Left lung (tissue), 4 donors: ENCODE measurements at regions not wholly inside any gene's neighbourhood (a gene's known extent, or its start where the extent isn't known, plus 50 kb on each side); places are given as distances from the start of the nearest gene placed in this dataset.

ENCODE experiments used
- ATAC-seq: fragments of 200-7000 bp; cut with Tn5 transposase; one replicate; pipeline ENCODE4 v1.9.1; 2020; ENCODE audit warnings: moderate library complexity
- DNase-seq, 4 donors: peaks; one replicate each; pipeline ENCODE4 v3.0.0-alpha.2; 2013 to 2020
- H3K27ac ChIP-seq, 2 donors: fragments of 200-600 bp; sonication (generic) in 1 of 2; one replicate each; pipeline versions ENCODE4 v1.5.0 to v1.8.0; 2020 to 2021
- H3K27me3 ChIP-seq, 2 donors: fragments of 200-600 bp; sonication (generic) in 1 of 2; one replicate each; pipeline versions ENCODE4 v1.5.0 to v1.8.0; 2020 to 2021
- H3K36me3 ChIP-seq, 2 donors: fragments of 200-600 bp; sonication (generic) in 1 of 2; one replicate each; pipeline versions ENCODE4 v1.5.0 to v1.8.0; 2020 to 2021
- H3K4me1 ChIP-seq, 2 donors: fragments of 200-600 bp; one replicate each; pipeline ENCODE4 v1.8.0; 2021
- H3K4me3 ChIP-seq, 2 donors: fragments of 200-600 bp; sonication (generic) in 1 of 2; one replicate each; pipeline versions ENCODE4 v1.5.0 to v1.8.0; 2020 to 2021; ENCODE audit warnings: mild to moderate bottlenecking in 1 of 2
- H3K9me3 ChIP-seq, 2 donors: fragments of 200-600 bp; sonication (generic) in 1 of 2; one replicate each; pipeline versions ENCODE4 v1.5.0 to v1.8.0; 2020 to 2021
- CTCF ChIP-seq, 2 donors: fragments of 200-600 bp; sonication (generic) in 1 of 2; IDR thresholded peaks; one replicate each; pipeline versions ENCODE4 v1.5.0 to v1.8.0; 2021; ENCODE audit warnings: antibody characterized with exemption in 2 of 2
- intact Hi-C, 2 donors: fragments of 100-400 bp; cut with DNase I; formaldehyde crosslinking; loops; one replicate each; pipeline versions ENCODE4 v1.11.2 to v1.14.2; 2022
- donor health status: DM: no; HTN: yes; CAD: no.
- donor health status: DM: no; HTN: no; CAD: no.

GRCh38 chr10:30765616-30766015 is 136.1 kb upstream of the LYZL2 start:
- Histone ChIP-seq H3K9me3 (peaks cover 0 to 19% of the 10 kb centered on the region in 2 donors), H3K4me1 (no peaks in the 10 kb centered on the region), H3K36me3 (no peaks in the 10 kb centered on the region), H3K27me3 (no peaks in the 10 kb centered on the region), H3K4me3 (no peak overlapping the region), H3K27ac (no peak overlapping the region)
- intact Hi-C loops = no loop called here
- ATAC-seq (no peak), DNase-seq (no peak)
- no peak for TF ChIP-seq CTCF (IDR thresholded peaks at IDR 0.05)

- Histone ChIP-seq H3K27me3 (no peaks in the 10 kb centered on the region), H3K27ac (no peak overlapping the region), H3K4me3 (no peak overlapping the region), H3K9me3 (peaks cover 0 to 14% of the 10 kb centered on the region in 2 donors), H3K36me3 (no peaks in the 10 kb centered on the region), H3K4me1 (no peaks in the 10 kb centered on the region)
- DNase-seq = no peak
- no peak for ATAC-seq
- TF ChIP-seq CTCF (IDR thresholded peaks at IDR 0.05) = no peak
- intact Hi-C loops = no loop called here
Measured at GRCh38 chr10:30765022-30765615, 135.6 kb upstream of the LYZL2 start.

GRCh38 chr10:30763918-30764317 is 134.4 kb upstream of the LYZL2 start:
- no peaks in the 10 kb centered on the region for H3K27me3 ChIP-seq
- H3K4me1 ChIP-seq = no peaks in the 10 kb centered on the region
- DNase-seq = peak in 1 of 4 donors; percentile 72
- H3K27ac ChIP-seq = no peak overlapping the region
- intact Hi-C loops = no loop called here
- peak; percentile 69 for ATAC-seq
- no peak for TF ChIP-seq CTCF (IDR thresholded peaks at IDR 0.05)
- H3K36me3 ChIP-seq = no peaks in the 10 kb centered on the region
- H3K4me3 ChIP-seq = no peak overlapping the region
- H3K9me3 ChIP-seq = peaks cover 0 to 4% of the 10 kb centered on the region in 2 donors

- DNase-seq = no peak
- H3K4me1 ChIP-seq = no peaks in the 10 kb centered on the region
- H3K27me3 ChIP-seq = no peaks in the 10 kb centered on the region
- ATAC-seq = no peak
- no peak for TF ChIP-seq CTCF (IDR thresholded peaks at IDR 0.05)
- H3K27ac ChIP-seq = no peak overlapping the region
- no peak overlapping the region for H3K4me3 ChIP-seq
- no peaks in the 10 kb centered on the region for H3K36me3 ChIP-seq
- H3K9me3 ChIP-seq = peaks cover 0 to 4% of the 10 kb centered on the region in 2 donors
- intact Hi-C loops = no loop called here
Measured at GRCh38 chr10:30762620-30763019, 133.1 kb upstream of the LYZL2 start.

GRCh38 chr10:30759423-30759822 is 129.9 kb upstream of the LYZL2 start:
- Histone ChIP-seq H3K9me3 (peaks cover 0 to 4% of the 10 kb centered on the region in 2 donors), H3K27me3 (no peaks in the 10 kb centered on the region), H3K27ac (no peak overlapping the region), H3K36me3 (no peaks in the 10 kb centered on the region), H3K4me1 (no peaks in the 10 kb centered on the region), H3K4me3 (no peak overlapping the region)
- intact Hi-C loops = no loop called here
- no peak for TF ChIP-seq CTCF (IDR thresholded peaks at IDR 0.05)
- no peak for DNase-seq
- no peak for ATAC-seq
